GM12878 (cell line): ENCODE measurements at regions not wholly inside any gene's neighbourhood (a gene's known extent, or its start where the extent isn't known, plus 50 kb on each side); places are given as distances from the start of the nearest gene placed in this dataset.

Source experiments
- ATAC-seq: fragments of 200-7000 bp; cut with Tn5 transposase; 3 replicates; pipeline ENCODE4 v1.9.1; 2020; ENCODE audit warnings: mild to moderate bottlenecking, moderate library complexity
- BruUV-seq: library from RNA; stranded (reverse); fragments of 400-500 nt; replicated peaks from 2 replicates; lab custom pipeline; 2021; lab: Mats Ljungman, UMichigan
- CTCF ChIA-PET: fragments of 300-600 bp; sonication (Branson Sonifier 250); formaldehyde crosslinking; extraction: SDS; loops from one replicate; lab custom pipeline; 2021; ENCODE audit warnings: inconsistent platforms; lab: Yijun Ruan, JAX
- POLR2A ChIA-PET: fragments of 350-600 bp; formaldehyde crosslinking; extraction: SDS; loops from one replicate; lab custom pipeline; 2021; ENCODE audit warnings: inconsistent platforms; lab: Charles Lee
- RAD21 ChIA-PET: fragments of 300-600 bp; sonication (Branson Sonifier 250); formaldehyde crosslinking; loops from one replicate; lab custom pipeline; 2023; ENCODE audit warnings: antibody characterized with exemption; ENCODE audit not compliant: unreplicated experiment; lab: Charles Lee
- SMC1A ChIA-PET: fragments of 300-600 bp; sonication (Branson Sonifier 250); formaldehyde crosslinking; loops from one replicate; lab custom pipeline; 2023; ENCODE audit not compliant: unreplicated experiment, uncharacterized antibody; lab: Charles Lee
- DNase-seq: peaks from one replicate; pipeline ENCODE4 v3.0.0-alpha.2; 2011; ENCODE audit warnings: low read depth, low spot score
- FAIRE-seq: peaks from 3 replicates; lab custom pipeline; 2011; peaks lifted over from hg19 to GRCh38; lab: Jason Lieb, UNC
- H2AFZ ChIP-seq: 2 replicates; pipeline ENCODE4 v1.6.0; 2011; ENCODE audit warnings: low read depth, low read length, control low read depth; ENCODE audit not compliant: control insufficient read depth
- H3K27ac ChIP-seq: 2 replicates; pipeline ENCODE4 v1.5.1; 2011; ENCODE audit warnings: control low read depth; ENCODE audit not compliant: control insufficient read depth, insufficient read depth
- H3K27me3 ChIP-seq, 2 experiments: replicated peaks in 1 of 2; 2 replicates each; pipeline versions ENCODE4 v1.6.0 to v1.6.1; 2011; ENCODE audit warnings: low read length in 1 of 2; ENCODE audit not compliant: control insufficient read depth in 2 of 2, insufficient read depth in 2 of 2
- H3K36me3 ChIP-seq, 2 experiments: 2 replicates each; pipeline ENCODE4 v1.5.1; 2011; ENCODE audit warnings: low read length in 1 of 2; ENCODE audit not compliant: control insufficient read depth in 2 of 2, insufficient read depth in 2 of 2
- H3K4me1 ChIP-seq: 2 replicates; pipeline ENCODE4 v1.6.1; 2011; ENCODE audit warnings: mild to moderate bottlenecking, low read length, moderate library complexity, mixed read lengths; ENCODE audit not compliant: control insufficient read depth, insufficient read depth
- H3K4me2 ChIP-seq: 2 replicates; pipeline ENCODE4 v1.6.0; 2011; ENCODE audit warnings: control low read depth; ENCODE audit not compliant: control insufficient read depth, insufficient read depth
- H3K4me3 ChIP-seq: fragments of 200-600 bp; sonication (generic); 2 replicates; pipeline ENCODE4 v1.5.1; 2016
- H3K79me2 ChIP-seq: 2 replicates; pipeline ENCODE4 v1.6.0; 2011; ENCODE audit warnings: low read length; ENCODE audit not compliant: control insufficient read depth, insufficient read depth
- H3K9ac ChIP-seq: 2 replicates; pipeline ENCODE4 v1.8.0; 2011; ENCODE audit warnings: low read length, control low read depth, mixed read lengths; ENCODE audit not compliant: control insufficient read depth, insufficient read depth
- H3K9me3 ChIP-seq: replicated peaks from 3 replicates; pipeline ENCODE4 v1.5.1; 2011; ENCODE audit warnings: mild to moderate bottlenecking, low read length; ENCODE audit not compliant: control insufficient read depth, insufficient read depth
- H4K20me1 ChIP-seq: 2 replicates; pipeline ENCODE4 v1.6.0; 2011; ENCODE audit not compliant: control insufficient read depth, insufficient read depth
- BCL3 ChIP-seq: IDR thresholded peaks from 2 replicates; pipeline ENCODE4 v1.6.1; 2011; ENCODE audit warnings: borderline replicate concordance, low read depth, mild to moderate bottlenecking, moderate library complexity, low read length; ENCODE audit not compliant: insufficient read depth, poor library complexity, severe bottlenecking
- CTCF ChIP-seq, 3 experiments: IDR thresholded peaks in 2 of 3; conservative IDR thresholded peaks in 1 of 3; 2 replicates each; pipeline ENCODE4 v1.5.1; 2011; ENCODE audit warnings: low read depth in 3 of 3, low read length in 3 of 3, mild to moderate bottlenecking in 3 of 3, control low read depth in 2 of 3, moderate library complexity in 2 of 3, inconsistent platforms in 1 of 3, mixed read lengths in 1 of 3; ENCODE audit not compliant: control insufficient read depth in 2 of 3, insufficient read depth in 1 of 3; ENCODE audit errors: extremely low read depth in 1 of 3
- DPF2 ChIP-seq: fragments of 450-650 bp; IDR thresholded peaks from 2 replicates; pipeline ENCODE4 v1.6.1; 2017; ENCODE audit warnings: mild to moderate bottlenecking
- IKZF1 ChIP-seq: fragments of 450-650 bp; conservative IDR thresholded peaks from 2 replicates; pipeline ENCODE4 v1.6.1; 2017; ENCODE audit warnings: antibody characterized with exemption, mild to moderate bottlenecking
- NFYB ChIP-seq: IDR thresholded peaks from 2 replicates; pipeline ENCODE4 v1.6.1; 2011; ENCODE audit warnings: low read depth, mild to moderate bottlenecking, low read length, improper control_type of control experiment, moderate library complexity; ENCODE audit not compliant: insufficient read depth
- POLR2A ChIP-seq: IDR thresholded peaks from 2 replicates; pipeline ENCODE4 v1.6.1; 2011; ENCODE audit warnings: low read depth, mild to moderate bottlenecking, low read length
- POLR2AphosphoS2 ChIP-seq: IDR thresholded peaks from 2 replicates; pipeline ENCODE4 v1.6.1; 2011; ENCODE audit warnings: low read depth, mild to moderate bottlenecking, low read length, improper control_type of control experiment, moderate library complexity
- RBBP5 ChIP-seq: fragments of 200-600 bp; sonication (generic); conservative IDR thresholded peaks from 2 replicates; pipeline ENCODE4 v1.6.1; 2016
- RFX5 ChIP-seq: IDR thresholded peaks from 2 replicates; pipeline ENCODE4 v1.6.1; 2011; ENCODE audit warnings: low read depth, low read length, improper control_type of control experiment
- RUNX3 ChIP-seq: IDR thresholded peaks from 2 replicates; pipeline ENCODE4 v1.6.1; 2012; ENCODE audit warnings: low read length, inconsistent platforms
- SMAD1 ChIP-seq: fragments of 450-650 bp; IDR thresholded peaks from 2 replicates; pipeline ENCODE4 v1.6.1; 2018; ENCODE audit warnings: mild to moderate bottlenecking, low read depth; ENCODE audit not compliant: partially characterized antibody
- USF1 ChIP-seq: IDR thresholded peaks from 2 replicates; pipeline ENCODE4 v1.6.1; 2011; ENCODE audit warnings: borderline replicate concordance, low read depth, mild to moderate bottlenecking, moderate library complexity, mixed read lengths, low read length; ENCODE audit not compliant: insufficient read depth; ENCODE audit errors: extremely low read length
- WRNIP1 ChIP-seq: IDR thresholded peaks from 2 replicates; pipeline ENCODE4 v1.6.1; 2011; ENCODE audit warnings: low read depth, low read length, improper control_type of control experiment, borderline replicate concordance
- ZBTB40 ChIP-seq: fragments of 450-650 bp; IDR thresholded peaks from 2 replicates; pipeline ENCODE4 v1.6.1; 2016; ENCODE audit warnings: mild to moderate bottlenecking, moderate library complexity, borderline replicate concordance
- ZNF217 ChIP-seq: fragments of 450-650 bp; IDR thresholded peaks from 2 replicates; pipeline ENCODE4 v1.6.1; 2017; ENCODE audit warnings: antibody characterized with exemption, mild to moderate bottlenecking
- WGBS: methylation state at CpG from one replicate; pipeline ENCODE4 v1.1.6; 2016; ENCODE audit warnings: low lambda C conversion rate; ENCODE audit not compliant: insufficient replicate concordance, insufficient coverage; ENCODE audit errors: missing lambda C conversion rate; 5-methylcytosine and 5-hydroxymethylcytosine counted together
- in situ Hi-C: fragments of 300-500 bp; cut with MboI; formaldehyde crosslinking; loops from 9 replicates; pipeline ENCODE4 v1.14.3; 2018; ENCODE audit warnings: mixed read lengths
- intact Hi-C: fragments of 100-400 bp; cut with micrococcal nuclease; formaldehyde crosslinking; loops from one replicate; pipeline ENCODE4 v1.14.2; 2022; ENCODE audit not compliant: unreplicated experiment

GRCh38 chr4:153081006-153081580 lies 123.2 kb upstream of the TRIM2 start:
- Histone ChIP-seq H3K9me3 (no peaks in the 10 kb centered on the region), H3K4me2 (no peak overlapping the region), H3K27ac (no peak overlapping the region), H3K79me2 (no peaks in the 10 kb centered on the region), H3K36me3 (no peaks in the 10 kb centered on the region), H3K9ac (no peak overlapping the region), H4K20me1 (no peaks in the 10 kb centered on the region), H3K4me1 (no peaks in the 10 kb centered on the region), H2AFZ (no peak overlapping the region), H3K27me3 (no peaks in the 10 kb centered on the region; a peak in 2 of 4 replicates), H3K4me3 (no peak overlapping the region)
- ChIA-PET CTCF (interaction anchor here (1.1 to 6.4 kb wide), 6 partner anchors 8 to 302 kb away, joined by 3 to 269 read pairs (median 14); partner anchors contain the start of genes ARFIP1 and TIGD4), RAD21 (no interaction called here), POLR2A (no interaction called here), SMC1A (interaction anchor here (0.6 to 2.9 kb wide), 5 partner anchors 35 to 222 kb away, joined by 3 to 85 read pairs (median 5); no protein-coding TSS in a partner anchor)
- ATAC-seq = no peak
- no TSS peak for BruUV-seq
- DNase-seq = no peak
- in situ Hi-C loops (no loop called here), intact Hi-C loops (no loop called here)
- 60% methylated on average over 7 of the region's 7 CpGs for WGBS
- no peak for FAIRE-seq
- TF ChIP-seq POLR2AphosphoS2 = no peak
- no peak for TF ChIP-seq BCL3
- TF ChIP-seq RUNX3 = no peak
- no peak for TF ChIP-seq CTCF (IDR thresholded peaks at IDR 0.05 in 2 of 3, conservative IDR thresholded peaks at IDR 0.05 in 1 of 3; ENCODE audit: control insufficient read depth in 2 of 3, extremely low read depth in 1 of 3, insufficient read depth in 1 of 3, low read depth in 3 of 3, low read length in 3 of 3)
- TF ChIP-seq DPF2 = no peak
- TF ChIP-seq RBBP5 = no peak
- TF ChIP-seq IKZF1 = no peak
- TF ChIP-seq RFX5 = no peak
- no peak for TF ChIP-seq NFYB
- TF ChIP-seq POLR2A = no peak
- TF ChIP-seq ZNF217 = no peak
- no peak for TF ChIP-seq SMAD1
- TF ChIP-seq USF1 = no peak
- TF ChIP-seq WRNIP1 = no peak
- no peak for TF ChIP-seq ZBTB40
